GM21447 (cell line): ENCODE measurements at regions not wholly inside any gene's neighbourhood (a gene's known extent, or its start where the extent isn't known, plus 50 kb on each side); places are given as distances from the start of the nearest gene placed in this dataset.
"Not testable (repeated sequence)": the region's sequence is repeated elsewhere in the genome, so short reads cannot be mapped to it uniquely, and the experiment has no call there.

ENCODE experiments used
- ATAC-seq: cut with Tn5 transposase; IDR thresholded peaks from one replicate; pipeline ENCODE4 v1.9.1; 2021; ENCODE audit not compliant: unreplicated experiment

GRCh38 chr4:71081192-71081591, 87.7 kb downstream of the DCK start:
- ATAC-seq = no peak

DNA sequence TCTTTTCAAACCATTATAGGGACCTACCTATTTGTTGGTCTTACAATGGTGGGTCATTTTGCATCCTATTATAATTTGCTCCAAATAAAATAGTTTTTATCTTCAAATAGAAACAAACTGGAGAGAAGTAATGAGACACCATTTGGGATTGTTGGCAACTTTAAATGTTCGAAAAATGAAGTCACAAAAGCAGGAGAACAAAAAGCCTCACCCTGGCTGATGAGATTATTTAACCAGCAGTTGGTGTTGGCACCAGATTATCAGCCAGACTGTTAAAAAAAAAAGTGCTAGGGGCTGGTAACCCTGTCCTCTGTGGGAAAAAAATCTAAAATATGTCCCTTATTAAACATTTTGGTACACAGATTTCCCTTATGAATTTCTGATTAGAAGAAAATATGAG, 100.3 kb downstream of the DCK start:
- ATAC-seq = no peak

DNA sequence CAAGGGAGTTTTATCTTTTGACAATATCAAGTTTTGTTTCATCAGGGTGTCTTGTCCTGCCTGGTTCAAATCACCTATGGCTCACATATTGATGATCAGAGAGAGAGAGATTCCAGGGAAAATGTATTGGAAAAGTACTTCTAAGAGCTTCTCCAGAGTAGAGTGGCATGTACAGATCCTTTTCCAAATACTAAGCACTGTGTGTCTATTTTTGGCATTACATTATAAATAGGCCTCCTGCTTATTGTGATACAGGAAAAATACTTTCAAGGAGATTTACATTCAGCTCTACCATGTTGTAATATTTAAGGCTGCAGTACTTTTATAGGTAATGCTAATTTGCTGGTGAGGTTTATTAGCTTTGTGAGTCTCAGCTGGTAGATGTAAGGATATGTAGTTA, 100.8 kb downstream of the DCK start:
- no peak for ATAC-seq

GRCh38 chr4:71095141-71095540, 101.7 kb downstream of the DCK start:
- ATAC-seq = no peak

DNA sequence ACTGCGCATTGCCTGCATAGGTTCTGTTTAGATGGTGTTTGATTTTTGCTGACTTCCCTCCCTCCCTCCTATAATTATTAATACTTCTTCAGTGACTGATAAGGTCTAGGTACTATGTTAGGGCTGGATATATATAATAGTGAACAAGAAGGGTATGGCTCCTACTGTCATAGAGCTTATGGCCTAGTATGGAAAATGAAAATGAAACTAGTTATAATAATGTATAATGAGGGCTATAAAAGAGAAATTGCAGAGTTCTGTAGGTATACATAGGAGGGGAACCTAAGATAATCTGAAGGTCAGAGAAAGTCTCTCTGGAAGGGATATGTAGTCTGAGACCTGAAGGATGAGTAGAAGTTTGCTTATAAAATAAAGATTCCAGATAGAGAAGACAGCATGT, 102.1 kb downstream of the DCK start:
- ATAC-seq = no peak

DNA sequence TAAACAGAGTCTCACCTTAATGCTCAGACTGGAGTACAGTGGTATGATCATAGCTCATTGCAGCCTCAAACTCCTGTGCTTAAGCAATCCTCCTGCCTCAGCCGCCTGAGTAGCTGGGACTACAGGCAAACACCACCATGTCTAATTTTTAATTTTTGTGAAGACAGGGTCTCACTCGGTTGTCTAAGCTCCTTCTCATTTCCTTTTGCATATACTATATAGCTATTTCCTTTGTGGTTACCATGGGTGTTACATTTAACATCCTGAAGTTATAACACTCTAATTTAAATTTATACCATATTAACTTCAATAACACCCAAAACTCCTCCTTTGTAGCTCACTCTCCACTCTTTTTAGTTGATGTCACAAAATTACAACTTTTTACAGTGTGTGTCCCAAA, 114.3 kb downstream of the DCK start:
- no peak for ATAC-seq

DNA sequence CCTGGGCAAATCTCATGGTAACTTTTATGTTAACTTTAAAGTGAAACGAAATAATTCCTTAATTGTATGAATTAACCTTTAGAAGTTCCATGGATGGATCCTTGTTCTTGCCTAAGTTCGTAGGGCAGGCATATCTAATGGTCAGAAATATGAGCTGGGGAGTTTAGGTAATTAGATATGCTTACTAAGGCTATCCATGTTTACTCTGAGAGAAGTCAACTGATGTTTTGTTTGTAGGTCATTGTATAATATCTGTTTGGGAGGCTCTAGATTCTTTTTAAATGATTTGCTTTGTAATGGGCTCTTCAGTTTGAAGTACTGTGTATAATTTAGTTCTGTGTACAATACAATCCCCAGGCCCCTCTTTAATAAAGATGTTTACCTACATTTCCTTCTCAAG, 117.0 kb downstream of the DCK start:
- no peak for ATAC-seq

GRCh38 chr4:71111133-71111532, 117.7 kb downstream of the DCK start:
- not testable (repeated sequence) for ATAC-seq

- ATAC-seq = no peak
Observed at GRCh38 chr4:71113294-71113693, 119.8 kb downstream of the DCK start.

- ATAC-seq = no peak
Observed at GRCh38 chr4:71120831-71121524, 127.5 kb downstream of the DCK start.

- no peak for ATAC-seq
Observed at GRCh38 chr4:71123951-71124350, 130.5 kb downstream of the DCK start.

DNA sequence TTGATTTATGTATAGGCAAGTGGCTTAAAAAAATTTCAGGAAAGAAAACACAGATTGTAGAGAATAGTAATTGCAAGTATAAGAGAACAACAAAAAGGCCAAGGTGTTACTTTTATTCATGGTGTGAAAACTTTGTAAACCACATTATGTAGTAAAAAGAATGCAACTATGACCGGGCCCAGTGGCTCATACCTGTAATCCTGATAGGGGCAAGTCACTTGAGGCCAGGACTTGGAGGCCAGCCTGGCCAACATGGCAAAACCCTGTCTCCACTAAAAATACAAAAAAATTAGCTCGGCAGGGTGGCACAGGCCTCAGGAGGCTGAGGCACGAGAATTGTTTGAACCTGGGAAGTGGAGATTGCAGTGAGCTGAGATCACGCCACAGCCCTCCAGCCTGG, 131.7 kb downstream of the DCK start:
- no peak for ATAC-seq

GRCh38 chr4:71126719-71127118, 133.3 kb downstream of the DCK start:
- no peak for ATAC-seq

DNA sequence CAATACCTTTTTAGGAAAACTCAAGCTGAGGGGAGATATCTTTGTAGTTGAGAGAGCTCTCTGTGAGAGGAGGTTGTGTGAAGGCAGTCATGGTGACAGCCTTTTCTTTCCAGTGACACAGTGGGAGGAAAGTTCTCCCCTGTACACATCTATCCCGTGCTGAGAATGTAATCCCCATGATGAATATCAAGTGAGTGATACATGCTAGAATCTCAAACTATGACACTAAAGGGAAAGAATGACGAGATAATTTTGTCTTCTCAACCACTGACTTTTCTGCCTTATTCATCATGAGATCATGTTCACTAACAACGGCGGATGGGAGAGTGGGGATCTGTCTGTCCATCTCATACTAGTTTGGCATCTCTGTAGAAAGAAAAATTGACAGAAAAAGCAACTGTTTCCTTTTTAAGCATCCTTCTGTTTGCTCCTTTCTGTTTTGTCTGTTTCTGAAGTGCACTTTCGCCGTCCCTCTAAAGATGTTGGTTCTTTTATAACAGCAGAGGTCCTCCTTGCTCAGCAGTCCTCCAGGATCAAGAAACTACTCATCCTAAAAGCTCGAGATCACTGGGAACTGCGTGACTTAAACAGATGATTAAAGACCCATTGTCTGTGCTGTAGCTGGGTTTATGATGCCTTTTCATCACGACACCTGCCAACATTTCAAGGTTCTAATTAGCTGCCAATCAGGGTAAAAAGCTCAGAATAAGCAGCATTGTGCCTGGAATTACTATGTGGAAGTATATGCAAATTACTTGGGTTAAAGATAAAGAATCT, 137.6 kb downstream of the DCK start:
- no peak for ATAC-seq

- no peak for ATAC-seq
Observed at GRCh38 chr4:71132486-71132885, 139.0 kb downstream of the DCK start.

DNA sequence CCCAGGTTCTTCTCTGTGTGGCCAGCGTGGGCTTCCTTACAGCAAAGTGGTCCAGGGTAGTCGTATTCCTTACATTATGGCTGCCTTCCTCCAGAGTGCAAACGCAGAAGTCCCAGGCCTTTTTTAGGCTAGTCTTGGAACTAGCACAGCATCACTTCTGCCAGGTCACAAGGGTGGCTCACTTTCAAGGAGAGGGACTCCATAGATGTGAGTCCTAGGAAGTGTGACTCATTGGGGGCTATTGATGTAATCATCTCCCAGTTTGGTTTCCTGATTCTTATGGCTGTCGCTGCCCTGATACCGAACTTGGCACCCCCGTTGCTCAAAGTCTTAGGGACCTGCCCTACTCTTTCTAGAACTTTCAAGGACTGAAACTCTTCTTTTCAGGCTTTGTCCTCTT, 140.0 kb downstream of the DCK start:
- ATAC-seq = no peak

- no peak for ATAC-seq
Observed at GRCh38 chr4:71136071-71136470, 142.6 kb downstream of the DCK start.

- ATAC-seq = no peak
Observed at GRCh38 chr4:71138007-71138615, 144.7 kb downstream of the DCK start.

DNA sequence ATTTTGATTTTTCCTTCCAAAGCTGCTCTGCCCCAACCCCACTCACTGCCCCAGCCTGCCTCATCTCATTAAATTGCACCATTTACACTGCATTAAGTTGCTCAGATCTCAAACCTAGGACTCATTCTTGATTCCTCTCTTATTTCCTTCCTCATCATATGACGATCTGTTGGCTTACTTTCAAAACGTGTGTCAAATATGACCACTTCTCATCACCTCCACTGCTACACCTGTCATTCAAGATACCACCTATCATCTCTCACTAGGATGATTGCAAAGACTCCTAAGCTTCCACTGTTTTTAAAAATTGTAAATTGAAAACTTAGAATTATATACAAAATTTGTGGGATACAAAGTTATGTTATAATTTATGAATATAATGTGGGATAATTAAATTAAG, 147.1 kb downstream of the DCK start:
- ATAC-seq = no peak

GRCh38 chr4:71141125-71141524, 147.7 kb downstream of the DCK start:
- no peak for ATAC-seq

- no peak for ATAC-seq
Observed at GRCh38 chr4:71147261-71147660, 153.8 kb downstream of the DCK start.

DNA sequence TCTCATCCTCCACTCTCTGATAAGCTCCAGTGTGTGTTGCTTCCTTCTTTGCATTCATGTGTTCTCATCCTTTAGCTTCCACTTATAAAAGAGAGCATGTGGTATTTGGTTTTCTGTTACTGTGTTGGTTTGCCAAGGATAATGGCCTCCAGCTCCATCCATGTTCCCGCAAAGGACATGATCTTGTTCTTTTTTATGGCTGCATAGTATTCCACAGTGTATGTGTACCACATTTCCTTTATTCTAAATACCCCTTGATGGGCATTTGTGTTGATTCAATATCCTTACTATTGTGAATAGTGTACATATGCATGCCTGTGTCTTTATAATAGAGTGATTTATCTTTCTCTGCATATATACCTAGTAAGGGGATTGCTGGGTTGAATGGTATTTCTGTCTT, 155.1 kb downstream of the DCK start:
- ATAC-seq = no peak
